B cell (primary cell): ENCODE measurements at regions not wholly inside any gene's neighbourhood (a gene's known extent, or its start where the extent isn't known, plus 50 kb on each side); places are given as distances from the start of the nearest gene placed in this dataset.
"Not testable (repeated sequence)": the region's sequence is repeated elsewhere in the genome, so short reads cannot be mapped to it uniquely, and the experiment has no call there.

Experiments
- CTCF ChIP-seq: fragments of 200-600 bp; IDR thresholded peaks from one replicate; pipeline ENCODE4 v1.8.0; 2022; ENCODE audit warnings: antibody characterized with exemption, mild to moderate bottlenecking
- EZH2 ChIP-seq: IDR thresholded peaks from 2 replicates; pipeline ENCODE4 v1.6.1; 2012; ENCODE audit warnings: borderline replicate concordance, low read depth, mild to moderate bottlenecking, moderate library complexity, low read length; ENCODE audit not compliant: insufficient read depth, poor library complexity, severe bottlenecking

DNA sequence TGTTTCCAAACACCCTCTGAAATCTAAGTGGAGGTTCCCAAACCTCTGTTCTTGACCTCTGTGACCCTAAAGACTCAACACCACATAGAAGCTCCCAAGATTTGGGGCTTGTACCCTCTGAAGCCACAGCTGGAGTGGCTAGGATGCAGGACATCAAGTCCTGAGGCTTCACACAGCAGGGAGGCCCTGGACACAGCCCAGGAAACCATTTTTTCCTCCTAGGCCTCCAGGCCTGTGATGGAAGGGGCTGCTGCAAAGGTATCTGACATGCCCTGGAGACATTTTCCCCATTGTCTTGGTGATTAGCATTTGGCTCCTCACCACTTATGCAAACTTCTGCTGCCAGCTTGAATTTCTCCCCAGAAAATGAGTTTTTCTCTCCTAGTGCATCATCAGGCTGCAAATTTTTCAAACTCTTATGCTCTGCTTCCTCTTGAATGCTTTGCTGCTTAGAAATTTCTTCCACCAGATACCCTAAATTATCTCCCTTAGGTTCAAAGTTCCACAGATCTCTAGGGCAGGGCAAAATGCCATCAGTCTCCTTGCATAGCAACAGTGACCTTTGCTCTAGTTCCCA lies 200.5 kb upstream of the ARL4C start:
- not testable (repeated sequence) for TF ChIP-seq CTCF, EZH2
